ENCODE measurements at regions not wholly inside any gene's neighbourhood (a gene's known extent, or its start where the extent isn't known, plus 50 kb on each side); places are given as distances from the start of the nearest gene placed in this dataset.

GRCh38 chr9:28255174-28255573 is 681.9 kb upstream of the C9orf72 start:
- Histone ChIP-seq H3K4me3 (no peak overlapping the region), H3K9me3 (no peaks in the 10 kb centered on the region), H3K36me3 (no peaks in the 10 kb centered on the region), H3K4me1 (no peaks in the 10 kb centered on the region), H3K27me3 (no peaks in the 10 kb centered on the region), H3K27ac (no peak overlapping the region)
- DNase-seq: no peak
- 78 to 85% methylated on average over 3 of the region's 3 CpGs for WGBS, 2 donors
- intact Hi-C loops (cut with DNase I): no loop called here
- TF ChIP-seq, protein P1, sequence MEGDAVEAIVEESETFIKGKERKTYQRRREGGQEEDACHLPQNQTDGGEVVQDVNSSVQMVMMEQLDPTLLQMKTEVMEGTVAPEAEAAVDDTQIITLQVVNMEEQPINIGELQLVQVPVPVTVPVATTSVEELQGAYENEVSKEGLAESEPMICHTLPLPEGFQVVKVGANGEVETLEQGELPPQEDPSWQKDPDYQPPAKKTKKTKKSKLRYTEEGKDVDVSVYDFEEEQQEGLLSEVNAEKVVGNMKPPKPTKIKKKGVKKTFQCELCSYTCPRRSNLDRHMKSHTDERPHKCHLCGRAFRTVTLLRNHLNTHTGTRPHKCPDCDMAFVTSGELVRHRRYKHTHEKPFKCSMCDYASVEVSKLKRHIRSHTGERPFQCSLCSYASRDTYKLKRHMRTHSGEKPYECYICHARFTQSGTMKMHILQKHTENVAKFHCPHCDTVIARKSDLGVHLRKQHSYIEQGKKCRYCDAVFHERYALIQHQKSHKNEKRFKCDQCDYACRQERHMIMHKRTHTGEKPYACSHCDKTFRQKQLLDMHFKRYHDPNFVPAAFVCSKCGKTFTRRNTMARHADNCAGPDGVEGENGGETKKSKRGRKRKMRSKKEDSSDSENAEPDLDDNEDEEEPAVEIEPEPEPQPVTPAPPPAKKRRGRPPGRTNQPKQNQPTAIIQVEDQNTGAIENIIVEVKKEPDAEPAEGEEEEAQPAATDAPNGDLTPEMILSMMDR (IDR thresholded peaks at IDR 0.05): no peak
- no peak for TF ChIP-seq POLR2A (IDR thresholded peaks at IDR 0.05)

DNA sequence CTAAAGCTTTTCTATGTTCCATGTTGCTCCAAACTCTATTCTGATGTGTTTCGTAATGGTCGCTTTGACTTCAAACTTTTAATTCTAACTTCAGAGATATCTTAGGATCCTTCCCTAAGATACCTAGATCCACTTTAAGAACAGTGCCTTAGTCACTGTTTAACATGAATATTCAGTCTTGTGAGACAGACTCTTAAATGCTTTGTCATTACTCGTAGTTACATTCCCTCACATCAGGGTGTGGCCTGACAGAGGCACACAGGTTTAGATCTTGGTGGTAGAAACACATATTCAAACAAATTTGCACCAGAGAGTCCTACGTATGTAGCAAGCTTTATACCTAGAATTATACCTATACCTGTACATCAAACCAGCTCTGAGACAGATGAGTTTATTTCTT is 687.0 kb upstream of the C9orf72 start:
- no peak for TF ChIP-seq POLR2A (IDR thresholded peaks at IDR 0.05)
- intact Hi-C loops (cut with DNase I): no loop called here
- DNase-seq: no peak

GRCh38 chr9:28264368-28264767 is 691.1 kb upstream of the C9orf72 start:
- H3K27ac ChIP-seq: no peak overlapping the region
- no peak for DNase-seq
- no peaks in the 10 kb centered on the region for H3K4me1 ChIP-seq
- TF ChIP-seq POLR2A (IDR thresholded peaks at IDR 0.05): no peak
- TF ChIP-seq, protein P1 (IDR thresholded peaks at IDR 0.05): no peak
- WGBS, 2 donors: 75 to 86% methylated on average over 4 of the region's 4 CpGs
- H3K36me3 ChIP-seq: no peaks in the 10 kb centered on the region
- no peaks in the 10 kb centered on the region for H3K9me3 ChIP-seq
- no peaks in the 10 kb centered on the region for H3K27me3 ChIP-seq
- intact Hi-C loops (cut with DNase I): no loop called here
- no peak overlapping the region for H3K4me3 ChIP-seq

More for the DNA sequence above, 687.0 kb upstream of the C9orf72 start:
- no peaks in the 10 kb centered on the region for H3K9me3 ChIP-seq
- H3K36me3 ChIP-seq: no peaks in the 10 kb centered on the region
- H3K27ac ChIP-seq: no peak overlapping the region
- no peak overlapping the region for H3K4me3 ChIP-seq
- H3K27me3 ChIP-seq: no peaks in the 10 kb centered on the region
- 81% methylated on average over 4 of the region's 4 CpGs for WGBS, 2 donors
- H3K4me1 ChIP-seq: no peaks in the 10 kb centered on the region

GRCh38 chr9:28267351-28267750 is 694.1 kb upstream of the C9orf72 start:
- Histone ChIP-seq H3K4me1 (no peaks in the 10 kb centered on the region), H3K9me3 (no peaks in the 10 kb centered on the region), H3K4me3 (no peak overlapping the region), H3K36me3 (no peaks in the 10 kb centered on the region), H3K27me3 (no peaks in the 10 kb centered on the region), H3K27ac (no peak overlapping the region)
- DNase-seq: no peak
- TF ChIP-seq, protein P1 (IDR thresholded peaks at IDR 0.05): no peak
- no peak for TF ChIP-seq POLR2A (IDR thresholded peaks at IDR 0.05)
- intact Hi-C loops (cut with DNase I): no loop called here
- WGBS, 2 donors: 67 to 68% methylated on average over 6 of the region's 6 CpGs

DNA sequence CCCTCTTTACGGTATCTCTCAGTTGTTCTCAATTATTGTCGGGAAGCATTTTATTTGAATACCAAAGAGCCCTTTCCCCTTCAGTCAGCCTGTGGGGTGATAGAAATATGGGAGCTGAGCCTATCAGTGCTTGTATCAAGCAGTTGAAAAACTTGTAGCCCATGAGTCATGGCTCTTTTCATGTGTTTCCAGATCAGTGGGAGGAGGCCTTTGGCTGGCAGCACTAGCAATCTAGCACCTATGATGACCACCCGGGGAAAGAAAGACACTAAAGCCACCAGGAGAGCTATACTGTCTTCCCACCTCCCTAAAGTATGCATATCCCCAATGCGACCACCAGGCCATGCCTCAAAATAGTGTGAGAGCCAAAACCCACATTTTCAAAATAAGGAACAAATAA is 696.9 kb upstream of the C9orf72 start:
- Histone ChIP-seq H3K27ac (no peak overlapping the region), H3K36me3 (no peaks in the 10 kb centered on the region), H3K4me3 (no peak overlapping the region), H3K9me3 (no peaks in the 10 kb centered on the region), H3K4me1 (no peaks in the 10 kb centered on the region), H3K27me3 (no peaks in the 10 kb centered on the region)
- DNase-seq: no peak
- no peak for TF ChIP-seq POLR2A (IDR thresholded peaks at IDR 0.05)
- TF ChIP-seq, protein P1 (IDR thresholded peaks at IDR 0.05): no peak
- WGBS, 2 donors: 74% methylated on average over 4 of the region's 4 CpGs
- intact Hi-C loops (cut with DNase I): no loop called here

- Histone ChIP-seq H3K36me3 (no peaks in the 10 kb centered on the region), H3K27me3 (no peaks in the 10 kb centered on the region), H3K4me3 (no peak overlapping the region), H3K27ac (no peak overlapping the region), H3K4me1 (no peaks in the 10 kb centered on the region), H3K9me3 (no peaks in the 10 kb centered on the region)
- TF ChIP-seq, protein P1 (IDR thresholded peaks at IDR 0.05): no peak
- TF ChIP-seq POLR2A (IDR thresholded peaks at IDR 0.05): no peak
- DNase-seq: no peak
- WGBS, 2 donors: 69 to 82% methylated on average over 4 of the region's 4 CpGs
- intact Hi-C loops (cut with DNase I): no loop called here
These were observed 698.8 kb upstream of the C9orf72 start for GRCh38 chr9:28272127-28272526.
